A549 (cell line): ENCODE measurements at regions not wholly inside any gene's neighbourhood (a gene's known extent, or its start where the extent isn't known, plus 50 kb on each side); places are given as distances from the start of the nearest gene placed in this dataset.

ENCODE experiments used
- ATAC-seq, 2 experiments: fragments of 200-7000 bp in 1 of 2; fragments of >200 bp in 1 of 2; cut with Nextera tagmentation in 1 of 2; cut with Tn5 transposase in 1 of 2; 3 replicates each; pipeline versions ENCODE4 v1.8.0 to v1.9.1; 2018 to 2020; ENCODE audit warnings: mild to moderate bottlenecking in 1 of 2, moderate library complexity in 1 of 2
- CTCF ChIA-PET: fragments of 300-600 bp; sonication (Branson Sonifier 250); formaldehyde crosslinking; extraction: SDS; loops from one replicate; lab custom pipeline; 2021; ENCODE audit warnings: antibody characterized with exemption, inconsistent platforms; lab: Yijun Ruan, JAX
- POLR2A ChIA-PET: fragments of 350-600 bp; formaldehyde crosslinking; extraction: SDS; loops from one replicate; lab custom pipeline; 2021; ENCODE audit warnings: antibody characterized with exemption, inconsistent platforms; lab: Yijun Ruan, JAX
- DNase-seq, 2 experiments: peaks; one replicate each; pipeline versions ENCODE4 v3.0.0 to v3.0.0-alpha.2; 2011 to 2016; ENCODE audit warnings: low read depth in 1 of 2, low spot score in 1 of 2
- FAIRE-seq: peaks from 2 replicates; lab custom pipeline; 2011; peaks lifted over from hg19 to GRCh38; lab: Jason Lieb, UNC
- H3K27ac ChIP-seq, 2 experiments: fragments of >200 bp; sonication (Bioruptor Twin); formaldehyde crosslinking; 3 replicates each; pipeline ENCODE4 v1.5.1; 2016 to 2017
- H3K4me1 ChIP-seq: fragments of >200 bp; sonication (Bioruptor Twin); formaldehyde crosslinking; 3 replicates; pipeline ENCODE4 v1.6.1; 2016
- H3K4me2 ChIP-seq: fragments of >200 bp; sonication (Bioruptor Twin); formaldehyde crosslinking; 3 replicates; pipeline ENCODE4 v1.6.1; 2016
- H3K4me3 ChIP-seq: fragments of >200 bp; sonication (Bioruptor Twin); formaldehyde crosslinking; 3 replicates; pipeline ENCODE4 v1.5.1; 2016
- H3K9me3 ChIP-seq: fragments of >200 bp; sonication (Bioruptor Twin); formaldehyde crosslinking; 3 replicates; pipeline ENCODE4 v1.6.1; 2016
- CBX2 ChIP-seq: fragments of 200-600 bp; sonication (generic); IDR thresholded peaks from 2 replicates; pipeline ENCODE4 v1.6.1; 2016; ENCODE audit warnings: low read depth, mild to moderate bottlenecking, borderline replicate concordance
- CHD2 ChIP-seq: fragments of 150-350 bp; IDR thresholded peaks from 2 replicates; pipeline ENCODE4 v1.6.1; 2014; ENCODE audit warnings: low read length; ENCODE audit not compliant: partially characterized antibody
- ESRRA ChIP-seq: fragments of 150-350 bp; IDR thresholded peaks from 2 replicates; pipeline ENCODE4 v1.6.1; 2014; ENCODE audit warnings: mild to moderate bottlenecking, low read length, borderline replicate concordance
- FOSB ChIP-seq: fragments of 250-450 bp; sonication (Bioruptor Pico); IDR thresholded peaks from 2 replicates; pipeline ENCODE4 v1.5.0; 2020; ENCODE audit warnings: mild to moderate bottlenecking, moderate library complexity
- FOSL2 ChIP-seq, 2 experiments: fragments of 450-650 bp in 1 of 2; fragments of >200 bp in 1 of 2; sonication (Bioruptor Twin) in 1 of 2; formaldehyde crosslinking; IDR thresholded peaks; 2 replicates each; pipeline versions ENCODE4 v1.5.0 to v1.6.1; 2016 to 2020; ENCODE audit warnings: mild to moderate bottlenecking in 1 of 2, moderate library complexity in 1 of 2
- FOXS1 ChIP-seq: fragments of 250-450 bp; sonication (Bioruptor Pico); IDR thresholded peaks from 2 replicates; pipeline ENCODE4 v1.5.0; 2020; ENCODE audit warnings: mild to moderate bottlenecking, moderate library complexity
- GATA3 ChIP-seq: IDR thresholded peaks from 2 replicates; pipeline ENCODE4 v1.6.1; 2012; ENCODE audit warnings: borderline replicate concordance
- HDAC2 ChIP-seq: fragments of 200-600 bp; sonication (generic); IDR thresholded peaks from 2 replicates; pipeline ENCODE4 v1.6.1; 2016
- HMGXB4 ChIP-seq: fragments of 250-450 bp; sonication (Bioruptor Pico); IDR thresholded peaks from 2 replicates; pipeline ENCODE4 v1.5.0; 2021; ENCODE audit warnings: mild to moderate bottlenecking, moderate library complexity, borderline replicate concordance
- KDM1A ChIP-seq: fragments of 200-600 bp; sonication (generic); IDR thresholded peaks from 2 replicates; pipeline ENCODE4 v1.6.1; 2016; ENCODE audit warnings: low read depth, mild to moderate bottlenecking
- KDM5A ChIP-seq: fragments of 200-600 bp; sonication (generic); IDR thresholded peaks from 2 replicates; pipeline ENCODE4 v1.6.1; 2016; ENCODE audit warnings: antibody characterized with exemption, mild to moderate bottlenecking
- MAFK ChIP-seq: fragments of 450-650 bp; IDR thresholded peaks from 2 replicates; pipeline ENCODE4 v1.6.1; 2014; ENCODE audit not compliant: partially characterized antibody
- MAX ChIP-seq: IDR thresholded peaks from 2 replicates; pipeline ENCODE4 v1.6.1; 2012
- MAZ ChIP-seq: fragments of 150-350 bp; IDR thresholded peaks from 2 replicates; pipeline ENCODE4 v1.6.1; 2014; ENCODE audit warnings: antibody characterized with exemption, low read depth, low read length, borderline replicate concordance
- MYC ChIP-seq: IDR thresholded peaks from 2 replicates; pipeline ENCODE4 v1.6.1; 2012; ENCODE audit warnings: mild to moderate bottlenecking, inconsistent platforms, low read length, improper control_type of control experiment, borderline replicate concordance
- NPAS2 ChIP-seq: fragments of 250-450 bp; sonication (Bioruptor Pico); IDR thresholded peaks from 2 replicates; pipeline ENCODE4 v1.8.0; 2022; ENCODE audit warnings: mild to moderate bottlenecking, moderate library complexity, borderline replicate concordance
- NR3C1 ChIP-seq: fragments of >200 bp; sonication (Bioruptor Twin); formaldehyde crosslinking; IDR thresholded peaks from 3 replicates; pipeline ENCODE4 v1.6.1; 2017
- PHF8 ChIP-seq: fragments of 200-600 bp; sonication (generic); IDR thresholded peaks from 2 replicates; pipeline ENCODE4 v1.6.1; 2016; ENCODE audit warnings: low read depth, mild to moderate bottlenecking, antibody characterized with exemption, moderate library complexity, borderline replicate concordance
- POLR2AphosphoS2 ChIP-seq: conservative IDR thresholded peaks from 2 replicates; pipeline ENCODE4 v1.6.1; 2012; ENCODE audit warnings: low read length, improper control_type of control experiment, inconsistent platforms
- RAD21 ChIP-seq, 2 experiments: fragments of >200 bp in 1 of 2; sonication (Bioruptor Twin) in 1 of 2; formaldehyde crosslinking in 1 of 2; IDR thresholded peaks in 1 of 2; conservative IDR thresholded peaks in 1 of 2; 2 replicates in 1 of 2; 3 replicates in 1 of 2; pipeline ENCODE4 v1.6.1; 2012 to 2018; ENCODE audit warnings: inconsistent platforms in 1 of 2
- RFX5 ChIP-seq: fragments of 450-650 bp; IDR thresholded peaks from 2 replicates; pipeline ENCODE4 v1.7.1; 2014; ENCODE audit warnings: antibody characterized with exemption, mild to moderate bottlenecking, moderate library complexity
- RNF2 ChIP-seq: fragments of 200-600 bp; sonication (generic); IDR thresholded peaks from 2 replicates; pipeline ENCODE4 v1.6.1; 2016; ENCODE audit warnings: low read depth, mild to moderate bottlenecking, antibody characterized with exemption, moderate library complexity, borderline replicate concordance
- TP53 ChIP-seq: fragments of 250-450 bp; sonication (Bioruptor Pico); IDR thresholded peaks from 2 replicates; pipeline ENCODE4 v1.5.0; 2021; ENCODE audit warnings: mild to moderate bottlenecking, moderate library complexity
- ZFP36 ChIP-seq: fragments of 450-650 bp; IDR thresholded peaks from 2 replicates; pipeline ENCODE4 v1.6.1; 2014; ENCODE audit warnings: borderline replicate concordance; ENCODE audit not compliant: partially characterized antibody
- ZNF302 ChIP-seq: fragments of 250-450 bp; sonication (Bioruptor Pico); IDR thresholded peaks from 2 replicates; pipeline ENCODE4 v1.9.0; 2021; ENCODE audit warnings: inconsistent platforms, mild to moderate bottlenecking, moderate library complexity
- WGBS: methylation state at CpG from one replicate; pipeline ENCODE4 v1.1.6; 2017; ENCODE audit errors: missing lambda C conversion rate; 5-methylcytosine and 5-hydroxymethylcytosine counted together
- TF ChIP-seq, protein P1 (sequence below): fragments of 200-600 bp; sonication (generic); IDR thresholded peaks from 2 replicates; pipeline ENCODE4 v1.6.1; 2016; ENCODE audit warnings: antibody characterized with exemption, mild to moderate bottlenecking, moderate library complexity
- TF ChIP-seq, protein P2 (sequence below): fragments of 450-650 bp; IDR thresholded peaks from 2 replicates; pipeline ENCODE4 v1.6.1; 2014; ENCODE audit warnings: antibody characterized with exemption
- TF ChIP-seq, protein P3 (sequence below): IDR thresholded peaks from 2 replicates; pipeline ENCODE4 v1.6.1; 2012; ENCODE audit warnings: low read depth, borderline replicate concordance
- TF ChIP-seq, protein P4 (sequence below): fragments of >200 bp; sonication (Bioruptor Twin); formaldehyde crosslinking; IDR thresholded peaks from 3 replicates; pipeline ENCODE4 v1.6.1; 2016

- Histone ChIP-seq H3K4me2 (peak overlapping the region; percentile 73), H3K9me3 (no peaks in the 10 kb centered on the region)
- WGBS = 31% methylated on average over 3 of the region's 5 CpGs
- FAIRE-seq (no peak), DNase-seq (peak in 1 of 2 experiments; percentile 52), ATAC-seq (peak; percentile 30 to 46; a peak in 4 of 6 replicates)
- TF ChIP-seq MAX = 0 out of 2 replicates have a peak, but pooled peaks have one; percentile 16
- TF ChIP-seq, protein P1, sequence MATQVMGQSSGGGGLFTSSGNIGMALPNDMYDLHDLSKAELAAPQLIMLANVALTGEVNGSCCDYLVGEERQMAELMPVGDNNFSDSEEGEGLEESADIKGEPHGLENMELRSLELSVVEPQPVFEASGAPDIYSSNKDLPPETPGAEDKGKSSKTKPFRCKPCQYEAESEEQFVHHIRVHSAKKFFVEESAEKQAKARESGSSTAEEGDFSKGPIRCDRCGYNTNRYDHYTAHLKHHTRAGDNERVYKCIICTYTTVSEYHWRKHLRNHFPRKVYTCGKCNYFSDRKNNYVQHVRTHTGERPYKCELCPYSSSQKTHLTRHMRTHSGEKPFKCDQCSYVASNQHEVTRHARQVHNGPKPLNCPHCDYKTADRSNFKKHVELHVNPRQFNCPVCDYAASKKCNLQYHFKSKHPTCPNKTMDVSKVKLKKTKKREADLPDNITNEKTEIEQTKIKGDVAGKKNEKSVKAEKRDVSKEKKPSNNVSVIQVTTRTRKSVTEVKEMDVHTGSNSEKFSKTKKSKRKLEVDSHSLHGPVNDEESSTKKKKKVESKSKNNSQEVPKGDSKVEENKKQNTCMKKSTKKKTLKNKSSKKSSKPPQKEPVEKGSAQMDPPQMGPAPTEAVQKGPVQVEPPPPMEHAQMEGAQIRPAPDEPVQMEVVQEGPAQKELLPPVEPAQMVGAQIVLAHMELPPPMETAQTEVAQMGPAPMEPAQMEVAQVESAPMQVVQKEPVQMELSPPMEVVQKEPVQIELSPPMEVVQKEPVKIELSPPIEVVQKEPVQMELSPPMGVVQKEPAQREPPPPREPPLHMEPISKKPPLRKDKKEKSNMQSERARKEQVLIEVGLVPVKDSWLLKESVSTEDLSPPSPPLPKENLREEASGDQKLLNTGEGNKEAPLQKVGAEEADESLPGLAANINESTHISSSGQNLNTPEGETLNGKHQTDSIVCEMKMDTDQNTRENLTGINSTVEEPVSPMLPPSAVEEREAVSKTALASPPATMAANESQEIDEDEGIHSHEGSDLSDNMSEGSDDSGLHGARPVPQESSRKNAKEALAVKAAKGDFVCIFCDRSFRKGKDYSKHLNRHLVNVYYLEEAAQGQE = no peak
- TF ChIP-seq, all 56 proteins: peak for 1
- POLR2A ChIA-PET = no interaction called here
- Histone ChIP-seq H3K4me3 (no peak overlapping the region), H3K4me1 (peaks cover 51% of the 10 kb centered on the region), H3K27ac (peak overlapping the region; percentile 83 to 93)
- CTCF ChIA-PET = interaction anchor here (1.1 to 1.9 kb wide), 3 partner anchors 11 to 319 kb away, joined by 3 to 5 read pairs (median 4); no protein-coding TSS in a partner anchor
Measured at GRCh38 chr1:91608876-91609275, 108.2 kb downstream of the CDC7 start.

GRCh38 chr1:91609551-91609950, 108.9 kb downstream of the CDC7 start:
- peak overlapping the region; percentile 83 to 93 for H3K27ac ChIP-seq
- WGBS = 25% methylated on average over 5 of the region's 5 CpGs
- peak; percentile 63 to 74; a peak in 5 of 6 replicates for ATAC-seq
- ChIA-PET POLR2A (no interaction called here), CTCF (interaction anchor here (0.6 to 1.9 kb wide), 4 partner anchors 10 to 328 kb away, joined by 3 to 5 read pairs (median 4); no protein-coding TSS in a partner anchor)
- peak; percentile 54 to 79 for DNase-seq
- no peak overlapping the region for H3K4me3 ChIP-seq
- peaks cover 58% of the 10 kb centered on the region for H3K4me1 ChIP-seq
- no peaks in the 10 kb centered on the region for H3K9me3 ChIP-seq
- FAIRE-seq = no peak
- H3K4me2 ChIP-seq = peak overlapping the region; percentile 73
- TF ChIP-seq CHD2 (no peak), NR3C1 (no peak), RFX5 (no peak), MAZ (no peak), RAD21 (conservative IDR thresholded peaks at IDR 0.05 in 1 of 2, IDR thresholded peaks at IDR 0.05 in 1 of 2) (no peak), MAFK (peak; percentile 8), FOSL2 (IDR thresholded peaks at IDR 0.05) (0 out of 2 replicates have a peak, but pooled peaks have one; percentile 28), FOSL2 (CRISPR knock-in tag; IDR thresholded peaks at IDR 0.05) (peak; percentile 66), NPAS2 (no peak), RNF2 (no peak), KDM5A (no peak), ESRRA (no peak), ZFP36 (no peak), POLR2AphosphoS2 (no peak), FOSB (no peak), HDAC2 (no peak), ZNF302 (no peak), HMGXB4 (CRISPR knock-in tag) (no peak), FOXS1 (CRISPR knock-in tag) (no peak), TP53 (CRISPR knock-in tag) (no peak), MYC (no peak), KDM1A (no peak), CBX2 (no peak), GATA3 (peak; percentile 36; the same call in 1 of the 2 replicates), PHF8 (no peak)
- TF ChIP-seq, protein P2, sequence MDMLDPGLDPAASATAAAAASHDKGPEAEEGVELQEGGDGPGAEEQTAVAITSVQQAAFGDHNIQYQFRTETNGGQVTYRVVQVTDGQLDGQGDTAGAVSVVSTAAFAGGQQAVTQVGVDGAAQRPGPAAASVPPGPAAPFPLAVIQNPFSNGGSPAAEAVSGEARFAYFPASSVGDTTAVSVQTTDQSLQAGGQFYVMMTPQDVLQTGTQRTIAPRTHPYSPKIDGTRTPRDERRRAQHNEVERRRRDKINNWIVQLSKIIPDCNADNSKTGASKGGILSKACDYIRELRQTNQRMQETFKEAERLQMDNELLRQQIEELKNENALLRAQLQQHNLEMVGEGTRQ = no peak
- TF ChIP-seq, protein P3, sequence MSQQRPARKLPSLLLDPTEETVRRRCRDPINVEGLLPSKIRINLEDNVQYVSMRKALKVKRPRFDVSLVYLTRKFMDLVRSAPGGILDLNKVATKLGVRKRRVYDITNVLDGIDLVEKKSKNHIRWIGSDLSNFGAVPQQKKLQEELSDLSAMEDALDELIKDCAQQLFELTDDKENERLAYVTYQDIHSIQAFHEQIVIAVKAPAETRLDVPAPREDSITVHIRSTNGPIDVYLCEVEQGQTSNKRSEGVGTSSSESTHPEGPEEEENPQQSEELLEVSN = no peak
- TF ChIP-seq, protein P4, sequence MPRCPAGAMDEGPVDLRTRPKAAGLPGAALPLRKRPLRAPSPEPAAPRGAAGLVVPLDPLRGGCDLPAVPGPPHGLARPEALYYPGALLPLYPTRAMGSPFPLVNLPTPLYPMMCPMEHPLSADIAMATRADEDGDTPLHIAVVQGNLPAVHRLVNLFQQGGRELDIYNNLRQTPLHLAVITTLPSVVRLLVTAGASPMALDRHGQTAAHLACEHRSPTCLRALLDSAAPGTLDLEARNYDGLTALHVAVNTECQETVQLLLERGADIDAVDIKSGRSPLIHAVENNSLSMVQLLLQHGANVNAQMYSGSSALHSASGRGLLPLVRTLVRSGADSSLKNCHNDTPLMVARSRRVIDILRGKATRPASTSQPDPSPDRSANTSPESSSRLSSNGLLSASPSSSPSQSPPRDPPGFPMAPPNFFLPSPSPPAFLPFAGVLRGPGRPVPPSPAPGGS = no peak
